Activated naive CD4-positive, alpha-beta T cell (primary cell): ENCODE measurements at regions not wholly inside any gene's neighbourhood (a gene's known extent, or its start where the extent isn't known, plus 50 kb on each side); places are given as distances from the start of the nearest gene placed in this dataset.
A peak's percentile ranks its signal among the peaks of the same experiment; 100 is the strongest.

Experiments
- DNase-seq, 4 experiments: peaks; one replicate each; lab custom pipeline; 2025; lab: John Stamatoyannopoulos, UW

DNA sequence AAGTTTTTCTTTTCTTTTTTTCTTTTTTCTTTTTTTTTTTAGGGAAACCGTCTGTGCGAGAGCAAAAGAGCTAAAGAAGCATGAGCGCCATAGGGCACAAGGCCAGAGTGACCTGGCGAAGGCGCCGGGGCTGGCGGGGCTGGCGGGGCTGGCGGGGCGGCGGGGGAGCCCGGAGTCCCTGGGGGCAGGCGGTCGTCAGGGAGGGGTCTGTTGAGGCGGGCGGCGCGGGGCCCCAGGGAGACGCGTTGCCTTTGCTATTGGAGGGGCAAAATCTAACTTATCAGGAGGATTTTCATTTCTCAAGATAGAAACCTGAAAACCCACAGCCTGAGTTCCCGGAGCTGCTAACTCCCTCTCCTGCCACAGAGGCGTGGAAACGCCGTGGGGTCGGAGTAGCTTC, 135.6 kb upstream of the SMAD1 start:
- DNase-seq = no peak

- no peak for DNase-seq
These were observed 136.3 kb upstream of the SMAD1 start for GRCh38 chr4:145345401-145345800.

GRCh38 chr4:145341381-145341780, 140.3 kb upstream of the SMAD1 start:
- DNase-seq = no peak

DNA sequence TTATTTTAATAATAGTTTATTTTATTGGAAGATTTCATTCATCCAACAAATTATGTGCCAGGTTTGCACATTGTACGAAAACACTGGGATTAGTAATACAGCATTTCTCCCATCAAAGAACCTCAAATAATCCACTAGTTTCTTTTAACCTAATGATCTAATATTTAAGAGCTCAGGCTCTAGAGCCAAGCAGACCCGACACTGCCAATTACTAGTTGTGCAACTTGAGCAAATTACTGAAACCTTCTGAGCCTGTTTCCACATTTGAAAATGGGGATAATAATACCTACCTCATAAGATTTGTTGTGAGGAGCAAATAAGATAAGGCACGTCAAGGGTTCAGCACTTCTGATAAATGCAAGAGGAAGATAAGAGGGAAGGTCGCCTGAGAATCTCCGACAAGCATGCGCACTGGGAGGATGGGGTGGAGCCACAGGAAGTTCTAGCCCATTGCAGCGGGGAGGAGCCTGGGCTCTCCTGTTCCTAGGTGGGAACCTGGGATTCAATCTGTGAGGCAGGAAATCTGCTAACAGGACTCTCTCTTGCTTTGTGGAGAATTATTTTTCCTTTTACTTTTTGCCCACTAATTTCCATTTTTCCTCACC, 141.5 kb upstream of the SMAD1 start:
- DNase-seq = no peak

- no peak for DNase-seq
These were observed 142.5 kb upstream of the SMAD1 start for GRCh38 chr4:145339075-145339725.

DNA sequence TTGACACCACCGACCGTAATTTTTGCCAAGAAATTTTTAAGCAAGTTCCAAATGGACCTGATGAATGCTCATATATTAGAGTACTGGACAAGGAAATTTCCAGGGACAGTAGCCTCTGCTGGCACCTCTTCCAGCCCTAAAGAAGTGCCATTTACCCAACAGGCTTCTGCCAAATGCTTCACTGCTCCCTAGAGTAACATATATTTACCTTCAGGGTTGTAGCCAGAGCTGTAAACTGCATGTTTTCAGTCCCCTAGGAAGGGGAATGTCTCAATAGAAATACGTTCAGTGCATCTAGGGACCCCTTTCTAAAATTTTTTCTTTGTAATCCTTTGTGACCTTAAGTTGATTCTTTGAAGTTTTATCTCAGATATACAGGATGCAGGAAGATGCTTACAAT, 143.1 kb upstream of the SMAD1 start:
- no peak for DNase-seq

GRCh38 chr4:145337391-145337790, 144.3 kb upstream of the SMAD1 start:
- DNase-seq = no peak

GRCh38 chr4:145333786-145334185, 147.9 kb upstream of the SMAD1 start:
- DNase-seq = no peak

- no peak for DNase-seq
These were observed 146.1 kb upstream of the OTUD4 start for GRCh38 chr4:145326491-145326890.

- DNase-seq = no peak
These were observed 143.8 kb upstream of the OTUD4 start for GRCh38 chr4:145324161-145324560.

DNA sequence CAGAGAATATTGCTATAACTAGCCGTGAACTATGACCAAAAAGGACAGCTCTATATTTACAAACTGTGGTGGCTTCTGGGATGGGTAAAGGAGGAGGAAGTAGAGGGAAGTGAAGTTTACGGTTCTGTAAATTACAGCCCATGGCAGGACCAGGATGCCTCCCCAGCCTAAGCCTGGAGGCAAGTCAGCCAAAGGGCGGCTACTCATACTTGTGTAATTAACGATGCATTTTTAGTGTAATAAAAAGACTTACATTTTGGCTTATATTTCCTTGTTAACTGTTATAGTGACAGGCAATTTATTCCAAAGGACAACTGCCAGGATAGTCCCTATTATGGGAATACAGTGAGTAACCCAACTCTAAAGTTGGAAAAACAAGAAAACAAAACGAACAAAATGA, 139.9 kb upstream of the OTUD4 start:
- DNase-seq = no peak

DNA sequence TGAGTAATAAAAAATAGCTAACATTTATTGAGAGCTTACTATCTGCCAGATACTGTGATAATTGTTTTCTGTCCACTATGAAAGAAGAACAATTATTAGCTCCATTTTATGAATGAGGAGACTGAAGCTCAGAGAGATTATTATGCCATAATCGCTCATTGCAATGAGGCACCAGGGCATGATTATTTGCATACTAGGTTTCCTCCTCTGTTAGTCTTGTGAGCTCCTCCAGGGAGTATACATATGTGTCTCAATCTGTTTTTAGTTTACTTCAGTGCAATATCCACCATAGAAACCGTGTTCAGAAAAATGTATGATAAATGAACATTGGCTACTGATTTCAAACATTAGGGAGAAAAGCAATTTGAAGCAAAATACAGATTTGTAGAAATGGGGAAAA, 139.4 kb upstream of the OTUD4 start:
- DNase-seq = no peak

- no peak for DNase-seq
These were observed 136.6 kb upstream of the OTUD4 start for GRCh38 chr4:145316897-145317574.

- no peak for DNase-seq
These were observed 135.4 kb upstream of the OTUD4 start for GRCh38 chr4:145315811-145316225.

DNA sequence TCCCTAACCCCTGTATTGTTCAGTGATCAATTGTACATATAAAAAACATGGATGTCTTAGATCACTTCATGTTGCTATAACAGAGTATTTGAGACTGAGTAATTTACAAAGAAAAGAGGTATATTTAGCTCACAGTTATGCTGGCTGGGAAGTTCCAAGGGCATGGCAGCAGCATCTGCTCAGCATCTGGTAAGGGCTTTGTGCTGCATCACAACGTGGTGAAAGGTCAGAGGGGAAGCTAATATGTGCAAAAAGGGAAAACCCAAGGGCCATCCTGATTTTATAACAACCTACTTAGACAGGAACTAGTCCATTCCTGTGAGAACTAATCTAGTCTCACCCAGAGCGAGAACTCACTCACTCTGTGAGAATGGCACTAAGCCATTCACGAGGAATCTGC, 128.2 kb upstream of the OTUD4 start:
- no peak for DNase-seq

DNA sequence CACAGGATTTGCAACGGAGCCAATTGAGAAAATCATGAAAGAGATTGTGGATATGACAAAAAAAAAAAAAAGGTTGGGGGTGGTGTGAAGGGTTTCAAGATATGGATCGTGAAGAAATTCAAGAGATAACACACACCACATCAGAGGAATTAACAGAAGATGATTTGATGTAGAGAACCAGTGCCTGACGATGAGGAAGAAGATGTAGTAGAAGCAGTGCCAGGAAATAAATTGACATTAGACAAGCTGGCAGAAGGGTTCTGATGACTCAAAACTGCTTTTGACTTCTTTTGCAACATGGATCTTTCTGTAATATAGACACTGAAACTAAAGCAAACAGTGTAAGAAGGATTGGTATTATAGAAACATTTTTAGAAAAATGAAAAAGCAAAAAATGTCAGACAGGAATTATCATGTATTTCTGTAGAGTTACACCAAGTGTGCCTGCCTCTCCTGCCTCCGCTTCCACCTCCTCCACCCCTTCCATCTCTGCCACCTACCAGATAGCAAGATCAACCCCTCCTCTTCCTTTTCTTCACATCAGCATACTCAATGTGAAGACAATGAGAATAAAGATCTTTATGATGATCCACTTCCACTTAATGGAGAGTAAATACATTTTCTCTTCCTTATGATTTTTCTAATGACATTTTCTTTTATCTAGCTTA, 127.5 kb upstream of the OTUD4 start:
- DNase-seq = no peak

GRCh38 chr4:145307120-145307519, 126.7 kb upstream of the OTUD4 start:
- no peak for DNase-seq

- no peak for DNase-seq
These were observed 122.3 kb upstream of the OTUD4 start for GRCh38 chr4:145302725-145303124.

DNA sequence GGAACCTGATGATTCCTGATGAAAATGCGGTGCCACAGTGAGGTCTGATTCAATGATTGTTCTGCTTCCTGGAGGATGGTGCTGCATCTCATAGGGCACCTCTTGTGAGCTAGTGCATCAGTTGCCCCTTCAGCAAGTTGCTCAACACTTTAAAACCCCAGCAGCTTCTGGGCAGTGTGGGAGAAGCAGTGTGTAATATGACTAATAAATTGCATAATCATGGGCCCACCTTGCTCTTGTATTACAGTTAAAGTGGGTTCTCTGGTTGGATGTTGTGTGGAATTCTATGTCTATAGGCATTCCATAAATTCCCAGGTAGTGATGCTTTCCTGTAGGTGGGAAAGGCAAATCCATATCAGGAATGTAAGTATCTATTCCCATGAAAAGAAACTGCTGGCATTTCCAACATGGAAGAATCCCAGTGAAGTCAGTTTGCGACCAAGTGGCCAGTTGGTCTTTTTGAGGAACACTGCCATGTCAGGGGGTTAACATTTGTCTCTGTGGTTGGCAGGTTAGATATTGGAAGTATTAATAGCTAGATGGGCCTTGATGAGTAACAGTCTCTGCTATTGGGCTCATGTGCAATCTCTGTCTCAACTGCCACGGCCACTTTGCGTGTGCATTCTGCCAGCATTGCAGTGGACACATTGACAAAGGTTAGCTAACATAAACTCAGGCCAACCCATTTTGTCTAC, 121.1 kb upstream of the OTUD4 start:
- DNase-seq = no peak

- peak in 2 of 4 experiments; percentile 5 to 9 for DNase-seq
These were observed 119.1 kb upstream of the OTUD4 start for GRCh38 chr4:145299380-145300076.

DNA sequence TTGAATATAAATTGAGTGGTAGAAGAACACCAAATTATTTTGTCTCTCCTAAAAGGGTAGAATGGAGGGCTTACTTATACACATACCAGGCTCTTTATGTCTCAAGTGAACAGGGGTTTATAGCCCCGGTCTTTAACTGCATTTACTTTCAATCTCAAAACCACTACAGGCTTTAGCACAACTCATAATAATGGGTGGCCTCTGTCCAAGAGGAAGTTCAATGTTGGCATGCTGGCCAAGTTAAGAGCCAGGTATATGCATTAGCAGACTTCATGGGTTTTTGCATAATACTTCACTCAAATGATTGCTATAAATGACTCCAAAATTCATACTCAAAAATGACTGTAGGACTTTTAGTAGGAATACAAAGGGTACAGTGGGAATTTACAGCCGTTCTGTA, 118.5 kb upstream of the OTUD4 start:
- DNase-seq = no peak

DNA sequence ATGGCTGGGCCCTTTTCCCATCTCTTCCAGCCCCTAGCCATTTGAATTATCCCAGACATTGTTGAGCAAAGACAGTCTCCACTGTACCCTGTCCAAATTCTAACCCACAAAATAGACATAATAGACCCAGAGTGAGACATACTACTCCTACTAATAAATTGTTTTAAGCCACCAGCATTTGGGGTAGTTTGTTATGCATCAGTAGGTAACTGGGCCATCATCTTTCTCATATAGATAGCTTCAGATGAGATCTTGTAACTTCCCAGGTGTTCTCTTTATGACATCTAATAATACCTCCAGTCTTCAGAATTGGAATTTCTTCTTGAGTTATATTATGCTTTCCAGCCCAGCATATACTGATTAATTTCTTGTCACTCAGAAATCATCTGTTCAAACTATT, 117.2 kb upstream of the OTUD4 start:
- DNase-seq = no peak
